SH-SY5Y (cell line): ENCODE measurements at regions not wholly inside any gene's neighbourhood (a gene's known extent, or its start where the extent isn't known, plus 50 kb on each side); places are given as distances from the start of the nearest gene placed in this dataset.

Experiments used
- GATA2 ChIP-seq: IDR thresholded peaks from 2 replicates; pipeline ENCODE4 v1.6.1; 2011; ENCODE audit warnings: mild to moderate bottlenecking, low read depth, low read length
- GATA3 ChIP-seq: IDR thresholded peaks from 2 replicates; pipeline ENCODE4 v1.6.1; 2011; ENCODE audit warnings: low read depth, mild to moderate bottlenecking, low read length, moderate library complexity

DNA sequence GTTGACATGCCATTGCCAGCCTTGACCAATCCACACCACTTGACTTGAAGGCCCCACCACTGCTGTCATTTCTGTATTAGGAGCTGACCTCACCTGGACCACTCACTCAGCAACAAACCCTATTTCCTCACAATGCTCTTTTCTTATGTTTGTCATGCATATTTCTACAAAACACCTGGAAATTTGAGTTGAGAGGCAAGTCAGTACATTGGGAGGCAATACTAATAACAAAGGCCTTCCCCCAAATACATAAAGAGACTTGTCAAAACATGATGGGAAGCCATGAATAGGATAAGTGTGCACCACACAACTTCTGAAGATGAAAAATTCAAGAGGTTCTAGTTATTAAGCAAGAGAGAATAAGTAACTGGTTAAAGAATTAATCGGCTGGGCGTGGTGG, 77.9 kb upstream of the POU2AF2 start:
- TF ChIP-seq GATA3, result no peak
- TF ChIP-seq GATA2, result no peak

GRCh38 chr11:111166598-111166997, 78.9 kb upstream of the POU2AF2 start:
- TF ChIP-seq GATA2 (no peak), GATA3 (no peak)

GRCh38 chr11:111162305-111162704, 83.2 kb upstream of the POU2AF2 start:
- TF ChIP-seq GATA2, result no peak
- no peak for TF ChIP-seq GATA3

DNA sequence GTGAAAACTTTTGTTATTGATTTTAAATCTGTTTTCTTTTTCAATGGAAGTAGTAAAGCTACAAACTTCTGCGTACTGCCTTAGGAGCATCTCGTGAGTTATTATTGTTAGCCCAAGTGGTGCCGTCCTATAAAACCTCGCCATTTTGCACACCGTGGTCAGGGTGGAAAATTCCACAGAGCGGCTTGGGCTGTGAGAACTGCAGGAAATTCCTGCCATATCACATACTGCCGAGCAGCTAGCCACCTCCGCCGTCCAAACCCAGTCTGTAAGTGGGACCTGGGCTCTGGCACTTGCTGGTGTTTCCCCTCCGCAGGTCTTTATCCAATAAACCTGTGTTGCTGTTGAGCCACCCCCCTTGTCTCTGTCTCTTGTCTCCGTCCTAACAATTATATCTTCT, 88.0 kb upstream of the POU2AF2 start:
- no peak for TF ChIP-seq GATA3
- TF ChIP-seq GATA2, result no peak

DNA sequence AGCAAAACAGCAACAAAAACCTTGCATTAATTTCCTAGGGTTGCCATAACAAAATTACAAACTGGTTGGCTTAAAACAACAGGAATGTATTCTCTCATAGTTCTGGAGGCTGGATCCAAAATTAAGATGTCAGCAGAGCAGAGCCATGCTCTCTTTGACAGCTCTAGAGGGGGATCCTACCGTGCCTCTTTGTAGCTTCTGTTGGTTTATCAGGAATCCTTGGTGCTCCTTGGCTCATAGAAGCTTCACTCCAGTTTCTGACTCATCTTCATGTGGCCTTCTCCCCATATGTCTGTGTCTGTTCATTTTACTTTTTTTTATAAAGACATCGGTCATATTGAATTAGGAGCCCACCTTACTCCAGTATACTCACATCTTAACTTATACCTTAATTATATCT, 90.5 kb upstream of the POU2AF2 start:
- TF ChIP-seq GATA2 (no peak), GATA3 (no peak)

DNA sequence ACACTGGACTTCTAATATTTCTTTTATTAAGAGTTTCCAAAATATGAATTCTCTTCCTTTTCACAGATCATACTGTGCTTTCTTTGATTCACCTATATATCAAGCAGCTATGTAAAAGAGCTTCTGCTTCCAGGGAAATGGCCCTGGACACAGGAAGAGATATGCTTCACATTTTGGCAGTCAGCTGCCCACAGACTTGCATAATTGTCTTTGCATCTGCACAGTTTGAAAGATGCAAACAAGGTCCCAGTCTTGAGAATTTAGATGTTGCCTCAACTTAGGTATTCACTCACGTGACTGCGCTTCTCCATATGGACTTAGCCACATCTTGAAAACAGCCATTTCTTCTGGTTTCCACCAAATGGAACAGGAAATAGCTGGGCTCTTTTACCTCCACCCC, 92.3 kb upstream of the POU2AF2 start:
- TF ChIP-seq GATA2, result no peak
- no peak for TF ChIP-seq GATA3

DNA sequence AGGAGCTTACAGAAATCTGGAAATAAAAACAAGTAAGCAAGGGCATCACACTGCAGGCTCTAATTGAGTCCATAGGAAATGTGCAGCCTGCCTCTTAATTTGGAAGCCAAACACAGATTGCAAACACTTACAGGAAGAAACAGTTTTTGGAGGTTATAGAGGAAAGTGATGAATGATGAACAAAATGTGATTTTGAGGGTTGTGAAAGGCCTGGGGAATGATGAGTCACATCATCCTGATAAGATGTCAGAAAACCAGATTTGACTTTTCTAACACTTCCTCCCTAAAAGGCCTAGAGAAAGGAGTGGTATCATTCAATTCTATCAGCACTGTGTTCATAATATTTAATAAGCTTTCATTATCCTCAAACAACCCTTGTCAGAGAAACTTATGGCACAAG, 96.6 kb upstream of the POU2AF2 start:
- 0 out of 2 replicates have a peak, but pooled peaks have one; percentile 5 for TF ChIP-seq GATA3
- TF ChIP-seq GATA2, result no peak; the same call in 1 of the 2 replicates

GRCh38 chr11:111148121-111148520, 97.4 kb upstream of the POU2AF2 start:
- TF ChIP-seq GATA2, result no peak
- no peak for TF ChIP-seq GATA3

DNA sequence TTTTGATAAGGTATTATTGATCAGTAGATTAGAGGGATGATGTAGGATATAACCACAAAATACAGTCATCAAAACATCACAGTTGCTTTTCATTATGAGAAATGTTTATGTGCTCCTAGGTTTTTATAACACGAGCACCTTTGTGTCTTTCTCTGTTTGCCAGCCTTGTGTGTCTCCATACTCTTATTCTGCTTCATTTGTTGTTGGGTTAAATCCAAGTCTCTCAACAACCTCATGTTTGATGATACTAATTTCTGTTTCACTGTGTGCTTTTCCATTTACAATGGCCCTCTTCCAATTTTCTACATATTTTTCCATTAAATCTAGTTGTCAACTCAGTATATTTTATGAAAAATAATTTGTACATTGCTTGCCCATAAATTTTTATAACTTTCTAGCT, 107.7 kb upstream of the POU2AF2 start:
- TF ChIP-seq GATA3 (no peak), GATA2 (no peak)

DNA sequence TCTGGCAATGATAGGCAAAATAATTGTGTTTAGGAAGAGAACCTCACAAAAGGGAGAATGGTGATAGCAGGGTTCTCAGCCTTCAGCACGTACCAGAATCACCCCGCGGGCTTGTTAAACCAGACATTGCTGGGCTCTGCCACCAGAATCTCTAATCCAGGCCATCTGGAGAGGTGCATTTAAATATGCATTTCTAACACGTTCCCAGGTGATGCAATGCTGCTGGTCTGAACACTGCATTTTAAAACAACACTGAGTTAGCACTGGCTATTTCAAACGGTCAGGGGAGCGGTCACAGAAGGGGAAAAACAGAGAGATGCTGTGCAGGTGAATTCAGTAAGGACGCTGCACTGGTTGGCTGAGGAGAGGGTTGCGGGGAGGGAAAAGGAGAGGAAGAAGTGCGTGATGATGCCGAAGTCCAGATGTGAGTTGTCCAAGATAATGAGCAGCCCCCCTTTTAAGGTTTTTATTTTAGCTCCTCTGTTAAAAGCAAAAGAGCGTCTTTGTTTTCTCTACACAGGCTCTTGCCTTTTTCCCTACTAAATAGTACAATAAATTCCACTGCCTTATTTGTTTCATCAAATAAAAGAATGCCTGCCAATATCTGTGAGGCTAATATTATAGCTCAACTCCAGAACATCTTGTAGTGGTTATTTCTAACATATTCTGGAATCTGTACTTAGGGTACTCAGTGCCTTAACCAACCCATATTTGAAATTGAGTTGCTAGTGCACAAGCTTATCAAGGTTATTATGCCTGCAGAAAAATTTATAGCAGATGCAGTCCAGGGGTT, 109.6 kb upstream of the POU2AF2 start:
- no peak for TF ChIP-seq GATA2
- TF ChIP-seq GATA3, result no peak

GRCh38 chr11:111135101-111135500, 110.4 kb upstream of the POU2AF2 start:
- TF ChIP-seq GATA2 (no peak), GATA3 (no peak)

DNA sequence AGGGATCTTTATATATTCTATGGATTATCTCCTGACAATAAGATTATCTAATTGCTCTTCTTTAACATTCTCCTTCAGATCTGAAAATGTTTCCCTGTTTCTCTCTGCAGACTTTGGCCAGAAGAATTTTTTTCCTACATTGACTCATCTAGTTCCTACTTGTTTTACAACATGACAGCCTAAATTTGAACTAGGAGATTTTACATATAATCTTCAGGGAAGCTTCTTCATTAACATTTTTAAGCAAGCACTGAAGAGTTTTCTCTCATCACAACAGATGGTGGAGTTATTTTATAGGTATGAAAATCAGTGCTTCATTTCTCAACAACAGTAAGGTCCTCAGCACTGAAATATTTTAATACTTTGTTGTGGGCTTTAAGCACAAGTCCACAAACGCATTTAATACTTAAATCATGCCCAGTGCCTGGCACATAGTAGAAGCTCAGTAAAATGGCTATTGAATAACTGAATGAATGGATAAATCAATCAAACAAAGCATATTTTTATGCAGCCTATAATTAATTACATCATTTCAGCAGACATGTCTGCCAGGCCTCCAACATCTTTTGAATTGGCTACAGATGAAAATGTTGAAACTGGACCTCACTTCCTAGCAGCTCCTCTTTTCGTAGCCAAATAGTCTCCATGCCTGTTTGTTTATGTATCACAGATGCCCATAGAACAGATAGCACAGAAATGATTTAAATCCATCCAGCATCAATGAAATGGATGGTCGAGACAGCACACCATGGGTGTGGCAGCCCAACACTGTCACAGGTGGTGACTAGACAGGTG, 117.3 kb upstream of the POU2AF2 start:
- no peak for TF ChIP-seq GATA3
- no peak for TF ChIP-seq GATA2

DNA sequence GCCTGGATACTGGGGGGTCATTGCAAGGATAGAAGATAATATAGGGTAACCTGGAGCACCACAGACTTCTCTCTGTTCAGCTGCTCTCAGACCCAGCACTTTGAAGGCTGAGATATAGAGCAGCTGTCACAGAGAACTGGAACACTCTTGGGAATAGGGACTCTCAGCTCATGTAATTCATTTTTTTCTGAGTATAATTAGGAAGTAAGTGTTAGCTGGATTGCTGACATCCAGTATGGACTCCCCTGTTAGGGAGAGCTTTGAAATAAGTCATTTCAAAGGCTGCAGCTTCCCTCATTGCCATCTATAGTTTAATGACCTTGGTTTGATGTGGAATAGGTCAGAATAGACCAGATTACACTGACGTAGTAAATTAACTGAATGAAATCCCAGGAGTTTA, 120.8 kb upstream of the POU2AF2 start:
- no peak for TF ChIP-seq GATA2
- no peak for TF ChIP-seq GATA3

- TF ChIP-seq GATA3 (no peak), GATA2 (no peak)
Measured at GRCh38 chr11:111123463-111124398, 121.8 kb upstream of the POU2AF2 start.
